GM13976 (cell line): ENCODE measurements at regions not wholly inside any gene's neighbourhood (a gene's known extent, or its start where the extent isn't known, plus 50 kb on each side); places are given as distances from the start of the nearest gene placed in this dataset.
"Not testable (repeated sequence)": the region's sequence is repeated elsewhere in the genome, so short reads cannot be mapped to it uniquely, and the experiment has no call there.

Experiments
- DNase-seq: peaks from one replicate; pipeline ENCODE4 v3.0.0; 2012; ENCODE audit warnings: low spot score
- CTCF ChIP-seq: IDR thresholded peaks from 2 replicates; pipeline ENCODE4 v1.5.1; 2012; ENCODE audit warnings: borderline replicate concordance, mild to moderate bottlenecking; ENCODE audit not compliant: insufficient read depth; ENCODE audit errors: extremely low read depth, missing control alignments, control extremely low read depth
- in situ Hi-C: fragments of 300-500 bp; cut with MboI; formaldehyde crosslinking; loops from one replicate; pipeline ENCODE4 v1.12.0; 2022; ENCODE audit warnings: low sequenced_read_pairs, mixed read lengths, inconsistent platforms; ENCODE audit not compliant: unreplicated experiment

GRCh38 chr18:55897091-55897689, 309.2 kb upstream of the TCF4 start:
- in situ Hi-C loops = no loop called here
- no peak for DNase-seq
- TF ChIP-seq CTCF = no peak

DNA sequence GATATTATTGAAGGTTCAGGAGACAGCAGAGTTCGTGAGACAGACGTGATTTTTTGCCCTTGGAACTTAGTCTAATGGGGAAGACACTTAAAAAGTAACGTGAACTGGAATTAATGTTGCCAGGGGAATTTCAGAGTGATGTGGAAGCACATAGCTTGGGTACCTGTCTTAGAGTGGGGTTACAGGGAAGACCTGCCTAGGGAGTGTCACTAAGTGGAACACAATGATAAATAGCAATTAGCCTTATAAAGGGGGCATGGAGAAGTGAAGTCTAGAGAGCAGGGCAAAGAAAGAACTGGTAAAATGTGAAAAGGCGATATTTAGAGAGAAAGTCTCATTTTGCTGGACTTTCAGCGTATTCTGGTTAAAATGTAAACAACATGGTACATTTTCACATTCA, 306.0 kb upstream of the TCF4 start:
- in situ Hi-C loops = no loop called here
- DNase-seq = no peak

GRCh38 chr18:55892862-55893813, 305.1 kb upstream of the TCF4 start:
- in situ Hi-C loops, DNase-seq: not testable (repeated sequence)

More for the DNA sequence above, 306.0 kb upstream of the TCF4 start:
- TF ChIP-seq CTCF = no peak

DNA sequence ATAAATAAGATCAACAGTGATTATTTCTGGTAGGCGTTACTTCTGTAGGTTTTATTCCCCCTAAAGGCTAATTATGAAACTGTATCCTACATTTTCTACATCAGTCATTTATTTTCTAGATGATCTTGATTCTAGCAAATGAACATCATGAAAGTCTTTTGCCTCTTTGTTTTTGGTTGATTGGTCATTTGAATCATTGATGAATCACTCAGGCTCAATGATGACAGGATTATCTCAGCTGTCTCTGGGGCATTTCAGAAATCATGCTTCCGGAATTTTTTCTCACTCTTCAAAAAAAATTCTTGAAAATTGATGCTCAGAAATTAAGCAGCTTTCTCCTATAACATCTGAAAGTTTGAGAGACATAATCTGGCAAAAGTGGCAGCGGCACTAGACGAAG, 298.9 kb upstream of the TCF4 start:
- in situ Hi-C loops = no loop called here
- DNase-seq = no peak
- TF ChIP-seq CTCF = no peak

DNA sequence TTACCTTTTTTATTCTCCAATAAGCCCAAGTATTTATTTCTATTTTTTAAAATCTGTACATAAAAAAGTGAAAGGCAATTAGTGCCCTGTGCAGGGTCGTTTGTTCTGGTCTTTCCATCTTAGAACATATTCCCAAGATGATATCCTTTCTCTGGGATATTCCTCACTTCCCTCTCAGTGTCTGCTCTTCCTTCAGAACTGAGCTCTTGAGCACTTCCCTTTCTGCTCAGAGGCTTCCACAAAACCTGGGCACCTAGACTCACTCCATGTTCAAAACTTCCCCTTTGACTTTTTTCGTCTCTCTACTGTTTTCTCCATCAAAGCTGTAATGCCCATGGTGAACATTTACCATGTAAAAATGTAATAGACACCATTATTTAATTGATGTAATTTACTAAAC, 296.5 kb upstream of the TCF4 start:
- no peak for TF ChIP-seq CTCF
- in situ Hi-C loops = no loop called here
- DNase-seq = no peak

GRCh38 chr18:55880617-55881016, 292.6 kb upstream of the TCF4 start:
- no peak for DNase-seq
- in situ Hi-C loops = no loop called here
- TF ChIP-seq CTCF = no peak

DNA sequence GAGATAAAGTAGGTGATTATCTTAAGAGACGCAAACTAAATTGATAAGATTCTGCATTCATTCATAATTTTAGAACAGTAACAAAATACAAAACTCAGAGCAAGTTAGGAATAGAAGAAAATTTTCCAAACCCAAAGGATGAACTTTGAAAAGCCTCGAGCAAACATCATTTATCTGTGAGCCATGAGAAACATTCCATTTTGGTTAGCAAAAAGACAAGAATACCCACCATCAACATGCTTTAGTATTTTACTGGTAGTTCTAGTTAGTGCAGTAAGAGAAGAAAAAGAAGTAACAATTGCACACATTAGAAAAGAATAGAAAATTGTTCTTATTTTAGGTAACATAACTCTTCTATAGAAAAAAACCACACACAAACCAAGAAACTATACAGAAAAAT, 291.3 kb upstream of the TCF4 start:
- no peak for DNase-seq
- TF ChIP-seq CTCF = no peak
- in situ Hi-C loops = no loop called here
